ENCODE measurements at regions not wholly inside any gene's neighbourhood (a gene's known extent, or its start where the extent isn't known, plus 50 kb on each side); places are given as distances from the start of the nearest gene placed in this dataset.
A peak's percentile ranks its signal among the peaks of the same experiment; 100 is the strongest.

DNA sequence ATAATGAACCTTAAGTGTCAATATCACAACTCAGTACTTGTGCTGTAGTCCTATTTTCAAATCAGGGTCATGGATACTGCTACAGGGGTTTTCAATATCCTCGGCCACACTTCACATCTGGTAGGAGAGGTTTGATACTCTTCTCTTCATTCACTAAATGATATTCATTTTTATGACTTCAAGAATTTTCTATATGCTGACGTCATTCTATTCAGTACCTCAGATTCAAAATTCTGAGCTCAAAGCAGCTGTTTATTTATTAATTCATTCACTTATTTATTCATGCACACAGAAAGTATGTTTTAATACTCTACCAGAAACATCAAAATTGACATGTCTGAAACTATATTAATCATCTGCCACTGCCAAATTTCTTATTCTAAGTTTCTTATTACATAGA lies 866.9 kb upstream of the LRRTM1 start:
- FAIRE-seq (no peak), DNase-seq (ENCODE audit: insufficient read length, low spot score) (no peak)

GRCh38 chr2:81163583-81163982 lies 859.0 kb upstream of the LRRTM1 start:
- no peak for FAIRE-seq
- no peak for DNase-seq (ENCODE audit: insufficient read length, low spot score)

DNA sequence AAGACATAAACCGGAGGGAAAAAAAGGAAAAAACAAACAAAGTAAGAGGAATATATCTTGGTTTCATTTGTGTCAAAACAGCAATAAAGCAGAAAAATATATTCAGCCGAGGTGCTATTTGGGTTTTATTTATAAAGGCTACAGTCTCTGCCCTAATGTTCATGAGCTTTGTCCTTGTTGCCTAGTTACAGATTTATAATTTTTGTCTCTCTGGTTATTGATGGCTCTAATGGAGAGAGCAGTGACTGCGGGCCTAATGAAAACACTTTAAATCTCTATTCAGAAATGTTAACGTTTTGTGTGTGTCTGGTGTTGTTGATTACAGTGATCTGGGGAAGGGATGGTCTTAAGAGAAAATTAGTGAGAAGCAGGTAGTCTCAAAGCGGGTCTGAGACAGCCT lies 854.0 kb upstream of the LRRTM1 start:
- no peak for FAIRE-seq
- DNase-seq (ENCODE audit: insufficient read length, low spot score): no peak

DNA sequence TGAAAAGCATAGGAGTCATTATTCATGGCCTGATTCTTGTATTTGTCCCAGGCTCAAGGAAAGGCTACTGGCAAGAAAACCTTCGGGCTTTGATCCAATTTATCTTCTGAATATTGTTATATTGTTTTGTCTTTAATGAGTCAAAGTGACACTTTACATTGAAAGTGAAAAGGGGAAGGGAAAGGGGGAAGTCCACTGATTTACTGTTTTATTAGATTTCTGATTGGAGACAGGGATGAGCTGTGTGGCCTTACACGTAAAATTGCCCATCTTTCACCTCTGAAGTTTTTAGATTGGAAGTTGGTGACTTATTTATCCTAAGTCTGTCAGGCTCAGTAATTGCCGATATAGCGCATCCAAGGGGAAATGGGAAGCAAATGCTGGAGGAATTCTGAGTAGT lies 843.8 kb upstream of the LRRTM1 start:
- no peak for DNase-seq (ENCODE audit: insufficient read length, low spot score)
- no peak for FAIRE-seq

GRCh38 chr2:81136296-81136695 lies 831.7 kb upstream of the LRRTM1 start:
- FAIRE-seq (no peak), DNase-seq (ENCODE audit: insufficient read length, low spot score) (no peak)

DNA sequence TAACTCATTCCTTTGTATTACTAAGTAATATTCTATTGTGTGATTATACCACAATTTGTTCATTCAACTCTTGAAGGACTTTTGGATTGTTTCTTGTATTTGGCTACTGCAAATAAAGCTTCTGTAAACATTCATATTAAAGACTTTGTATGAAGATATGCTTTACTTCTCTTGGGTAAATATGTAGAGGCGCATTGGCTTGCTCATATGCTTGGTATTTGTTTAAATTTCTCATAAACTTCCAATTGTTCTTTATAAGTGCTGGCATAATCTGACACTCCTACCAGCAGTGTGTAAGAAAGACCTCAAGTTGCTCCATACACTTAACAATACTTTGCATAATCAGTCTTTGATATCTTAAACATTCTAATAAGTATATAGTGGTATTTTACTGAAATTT lies 792.8 kb upstream of the LRRTM1 start:
- no peak for DNase-seq (ENCODE audit: insufficient read length, low spot score)
- no peak for FAIRE-seq

GRCh38 chr2:81093031-81093430 lies 788.5 kb upstream of the LRRTM1 start:
- DNase-seq (ENCODE audit: insufficient read length, low spot score) (peak; percentile 10), FAIRE-seq (no peak)

- FAIRE-seq (no peak), DNase-seq (ENCODE audit: insufficient read length, low spot score) (no peak)
Observed at GRCh38 chr2:81087646-81088045, 783.1 kb upstream of the LRRTM1 start.

DNA sequence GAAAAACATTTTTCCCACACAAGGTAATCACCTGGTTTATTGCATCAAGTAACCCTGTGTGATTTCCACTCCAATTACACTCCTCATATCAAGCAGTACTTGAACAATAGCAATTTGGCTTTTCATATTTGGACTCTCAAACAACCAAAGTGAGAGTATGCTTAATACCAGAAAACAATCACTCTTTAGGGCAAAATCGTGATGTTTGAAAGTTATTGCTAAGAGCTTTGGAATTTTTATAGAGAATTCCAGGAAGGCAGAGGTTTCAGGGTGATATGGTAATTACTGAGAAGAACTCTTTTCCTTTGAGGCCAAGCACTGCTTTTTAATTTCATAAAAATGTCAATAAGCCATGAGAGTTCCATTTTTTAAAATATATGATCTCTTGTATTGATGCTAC lies 779.5 kb upstream of the LRRTM1 start:
- DNase-seq (ENCODE audit: insufficient read length, low spot score): peak; percentile 20
- no peak for FAIRE-seq

- DNase-seq (ENCODE audit: insufficient read length, low spot score): no peak
- FAIRE-seq: no peak
Observed at GRCh38 chr2:81078631-81079030, 774.1 kb upstream of the LRRTM1 start.

GRCh38 chr2:81078102-81078501 lies 773.5 kb upstream of the LRRTM1 start:
- FAIRE-seq (no peak), DNase-seq (ENCODE audit: insufficient read length, low spot score) (no peak)

GRCh38 chr2:81077396-81077795 lies 772.8 kb upstream of the LRRTM1 start:
- DNase-seq (ENCODE audit: insufficient read length, low spot score) (no peak), FAIRE-seq (no peak)

- no peak for FAIRE-seq
- no peak for DNase-seq (ENCODE audit: insufficient read length, low spot score)
Observed at GRCh38 chr2:81073412-81073811, 768.9 kb upstream of the LRRTM1 start.

GRCh38 chr2:81068144-81068543 lies 763.6 kb upstream of the LRRTM1 start:
- FAIRE-seq (no peak), DNase-seq (ENCODE audit: insufficient read length, low spot score) (no peak)

DNA sequence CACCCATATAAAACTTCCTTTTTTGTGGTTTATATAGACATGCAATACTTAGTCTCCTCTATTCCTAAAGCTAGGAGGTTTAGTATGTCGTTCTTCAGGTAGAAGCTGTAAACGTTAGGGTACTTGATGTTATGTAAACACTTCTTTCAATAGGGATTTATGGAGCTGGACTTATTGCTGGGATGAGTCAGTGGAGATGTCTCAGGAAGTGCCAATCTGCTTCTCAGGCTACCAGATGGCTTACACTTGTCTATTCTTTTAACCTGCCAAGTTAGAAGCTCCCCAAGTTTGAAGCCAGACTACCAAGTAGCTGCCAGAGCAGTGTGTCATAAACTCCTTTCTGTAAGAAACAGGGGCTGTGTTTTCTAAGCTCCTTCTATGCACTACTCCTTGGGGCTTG lies 756.5 kb upstream of the LRRTM1 start:
- peak; percentile 5 for DNase-seq (ENCODE audit: insufficient read length, low spot score)
- no peak for FAIRE-seq

GRCh38 chr2:81050580-81051095 lies 746.1 kb upstream of the LRRTM1 start:
- FAIRE-seq: no peak
- DNase-seq (ENCODE audit: insufficient read length, low spot score): no peak

GRCh38 chr2:81043681-81044080 lies 739.1 kb upstream of the LRRTM1 start:
- DNase-seq (ENCODE audit: insufficient read length, low spot score): no peak
- no peak for FAIRE-seq

- no peak for FAIRE-seq
- peak; percentile 1 for DNase-seq (ENCODE audit: insufficient read length, low spot score)
Observed at GRCh38 chr2:81007104-81007503, 702.6 kb upstream of the LRRTM1 start.

GRCh38 chr2:81002906-81003305 lies 698.4 kb upstream of the LRRTM1 start:
- no peak for FAIRE-seq
- no peak for DNase-seq (ENCODE audit: insufficient read length, low spot score)

DNA sequence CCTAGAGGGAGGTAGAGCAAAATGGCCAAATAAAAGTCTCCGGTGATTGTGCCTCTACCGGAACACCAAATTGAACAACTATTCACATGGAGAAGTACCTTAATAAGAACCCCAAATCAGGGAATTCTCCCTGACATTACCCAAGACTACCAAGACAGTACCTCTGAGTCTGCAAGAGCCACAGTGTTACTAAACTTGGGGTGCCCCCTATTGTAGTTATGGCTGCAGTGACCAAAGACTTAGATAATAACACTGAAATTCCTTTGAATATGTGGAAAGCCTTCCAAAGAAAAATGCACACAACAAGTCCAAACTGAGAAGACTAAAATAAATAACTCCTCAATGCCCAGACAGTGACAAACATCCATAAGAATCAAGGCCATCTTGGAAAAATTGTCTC lies 682.9 kb upstream of the LRRTM1 start:
- FAIRE-seq (no peak), DNase-seq (ENCODE audit: insufficient read length, low spot score) (no peak)

- DNase-seq (ENCODE audit: insufficient read length, low spot score): no peak
- FAIRE-seq: no peak
Observed at GRCh38 chr2:80969900-80970299, 665.3 kb upstream of the LRRTM1 start.

- no peak for DNase-seq (ENCODE audit: insufficient read length, low spot score)
- FAIRE-seq: no peak
Observed at GRCh38 chr2:80968450-80968849, 663.9 kb upstream of the LRRTM1 start.

- no peak for DNase-seq (ENCODE audit: insufficient read length, low spot score)
- no peak for FAIRE-seq
Observed at GRCh38 chr2:80947601-80948130, 643.1 kb upstream of the LRRTM1 start.
